ENCODE measurements at regions not wholly inside any gene's neighbourhood (a gene's known extent, or its start where the extent isn't known, plus 50 kb on each side); places are given as distances from the start of the nearest gene placed in this dataset.

GRCh38 chrX:144253356-144253755, 369.5 kb downstream of the UBE2NL start:
- no peaks in the 10 kb centered on the region for H3K4me1 ChIP-seq (ENCODE audit: control insufficient read depth in 1 of 2, insufficient read depth in 2 of 2, low read length in 2 of 2)
- H2AFZ ChIP-seq (ENCODE audit: low read depth, low read length, poor library complexity, severe bottlenecking): no peak overlapping the region
- CTCF ChIA-PET: no interaction called here
- no peaks in the 10 kb centered on the region for H3K36me3 ChIP-seq (ENCODE audit: control insufficient read depth in 1 of 2, insufficient read depth in 2 of 2, low read length in 2 of 2)
- TF ChIP-seq ELF1 (IDR thresholded peaks at IDR 0.05; ENCODE audit: borderline replicate concordance, low read depth) (no peak), SRF (IDR thresholded peaks at IDR 0.05; ENCODE audit: low read depth) (no peak), TCF7L2 (IDR thresholded peaks at IDR 0.05; ENCODE audit: borderline replicate concordance, extremely low read depth, insufficient read depth, insufficient read length) (no peak), JUND (IDR thresholded peaks at IDR 0.05) (no peak), CEBPB (IDR thresholded peaks at IDR 0.05; ENCODE audit: low read depth) (no peak), SIN3A (IDR thresholded peaks at IDR 0.05; ENCODE audit: low read depth) (no peak), SP1 (IDR thresholded peaks at IDR 0.05; ENCODE audit: low read depth) (no peak), ZNF274 (IDR thresholded peaks at IDR 0.05; ENCODE audit: low read depth, low read length) (no peak), EZH2phosphoT487 (IDR thresholded peaks at IDR 0.05; ENCODE audit: borderline replicate concordance) (no peak), ZBTB33 (IDR thresholded peaks at IDR 0.05; ENCODE audit: extremely low read depth, insufficient replicate concordance, low read length) (no peak)
- no peaks in the 10 kb centered on the region for H4K20me1 ChIP-seq (ENCODE audit: insufficient read depth)
- H3K79me2 ChIP-seq (ENCODE audit: insufficient read depth, low read length): no peaks in the 10 kb centered on the region
- H3K4me3 ChIP-seq (replicated peaks in 1 of 2; ENCODE audit: low read depth in 1 of 2, low read length in 2 of 2): no peak overlapping the region
- H3K9me2 ChIP-seq (ENCODE audit: insufficient read depth): no peaks in the 10 kb centered on the region
- ATAC-seq: no peak
- intact Hi-C loops (cut with micrococcal nuclease): no loop called here
- POLR2A ChIA-PET: no interaction called here
- no peaks in the 10 kb centered on the region for H3K27me3 ChIP-seq (ENCODE audit: insufficient read depth, low read length)
- no peaks in the 10 kb centered on the region for H3K9me3 ChIP-seq (ENCODE audit: control insufficient read depth in 1 of 2, insufficient read depth in 1 of 2, low read depth in 1 of 2, low read length in 2 of 2)
- H3K4me2 ChIP-seq (ENCODE audit: low read length): no peak overlapping the region
- DNase-seq (ENCODE audit: low read depth, low spot score): no peak
- no peak overlapping the region for H3K27ac ChIP-seq (ENCODE audit: low read depth, low read length)
- RAD21 ChIA-PET (ENCODE audit: low non-redundant PET in 1 of 2, low total read pairs in 2 of 2, uncharacterized antibody in 2 of 2, unreplicated experiment in 2 of 2): no interaction called here
- BruUV-seq (replicated peaks): no TSS peak
- H3K9ac ChIP-seq (ENCODE audit: low read length): no peak overlapping the region

DNA sequence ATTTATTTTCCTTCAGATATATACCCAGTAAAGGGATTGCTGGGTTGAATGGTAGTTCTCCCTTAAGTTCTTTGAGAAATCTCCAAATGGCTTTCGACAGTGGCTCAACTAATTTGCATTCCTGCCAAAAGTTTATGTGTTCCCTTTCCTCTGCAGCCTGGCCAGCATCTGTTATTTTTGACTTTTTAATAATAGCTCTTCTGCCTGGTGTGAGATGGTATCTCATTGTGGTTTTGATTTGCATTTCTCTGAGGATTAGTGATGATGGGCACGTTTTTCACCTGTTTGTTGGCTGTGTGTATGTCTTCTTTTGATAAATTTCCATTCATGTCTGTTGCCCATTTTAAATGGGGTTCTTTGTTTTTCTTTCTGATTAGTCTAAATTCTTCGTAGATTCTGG, 375.2 kb downstream of the UBE2NL start:
- TF ChIP-seq, protein P1, sequence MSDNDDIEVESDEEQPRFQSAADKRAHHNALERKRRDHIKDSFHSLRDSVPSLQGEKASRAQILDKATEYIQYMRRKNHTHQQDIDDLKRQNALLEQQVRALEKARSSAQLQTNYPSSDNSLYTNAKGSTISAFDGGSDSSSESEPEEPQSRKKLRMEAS (IDR thresholded peaks at IDR 0.05): no peak
- TF ChIP-seq SRF (IDR thresholded peaks at IDR 0.05; ENCODE audit: low read depth): no peak
- Histone ChIP-seq H3K79me2 (ENCODE audit: insufficient read depth, low read length) (no peaks in the 10 kb centered on the region), H2AFZ (ENCODE audit: low read depth, low read length, poor library complexity, severe bottlenecking) (no peak overlapping the region), H4K20me1 (ENCODE audit: insufficient read depth) (no peaks in the 10 kb centered on the region), H3K9ac (ENCODE audit: low read length) (no peak overlapping the region), H3K4me1 (ENCODE audit: control insufficient read depth in 1 of 2, insufficient read depth in 2 of 2, low read length in 2 of 2) (no peaks in the 10 kb centered on the region), H3K4me2 (ENCODE audit: low read length) (no peak overlapping the region), H3K4me3 (replicated peaks in 1 of 2; ENCODE audit: low read depth in 1 of 2, low read length in 2 of 2) (no peak overlapping the region), H3K27ac (ENCODE audit: low read depth, low read length) (no peak overlapping the region), H3K9me3 (ENCODE audit: control insufficient read depth in 1 of 2, insufficient read depth in 1 of 2, low read depth in 1 of 2, low read length in 2 of 2) (no peaks in the 10 kb centered on the region), H3K27me3 (ENCODE audit: insufficient read depth, low read length) (no peaks in the 10 kb centered on the region), H3K9me2 (ENCODE audit: insufficient read depth) (no peaks in the 10 kb centered on the region), H3K36me3 (ENCODE audit: control insufficient read depth in 1 of 2, insufficient read depth in 2 of 2, low read length in 2 of 2) (no peaks in the 10 kb centered on the region)
- intact Hi-C loops (cut with micrococcal nuclease): no loop called here
- RAD21 ChIA-PET (ENCODE audit: low non-redundant PET in 1 of 2, low total read pairs in 2 of 2, uncharacterized antibody in 2 of 2, unreplicated experiment in 2 of 2): no interaction called here
- CTCF ChIA-PET: no interaction called here
- no peak for ATAC-seq
- BruUV-seq (replicated peaks): no TSS peak
- POLR2A ChIA-PET: no interaction called here
- no peak for DNase-seq (ENCODE audit: low read depth, low spot score)
